GM12878 (cell line): ENCODE measurements at regions not wholly inside any gene's neighbourhood (a gene's known extent, or its start where the extent isn't known, plus 50 kb on each side); places are given as distances from the start of the nearest gene placed in this dataset.

Experiments
- ATAC-seq: fragments of 200-7000 bp; cut with Tn5 transposase; 3 replicates; pipeline ENCODE4 v1.9.1; 2020; ENCODE audit warnings: mild to moderate bottlenecking, moderate library complexity
- BruUV-seq: library from RNA; stranded (reverse); fragments of 400-500 nt; replicated peaks from 2 replicates; lab custom pipeline; 2021; lab: Mats Ljungman, UMichigan
- CTCF ChIA-PET: fragments of 300-600 bp; sonication (Branson Sonifier 250); formaldehyde crosslinking; extraction: SDS; loops from one replicate; lab custom pipeline; 2021; ENCODE audit warnings: inconsistent platforms; lab: Yijun Ruan, JAX
- POLR2A ChIA-PET: fragments of 350-600 bp; formaldehyde crosslinking; extraction: SDS; loops from one replicate; lab custom pipeline; 2021; ENCODE audit warnings: inconsistent platforms; lab: Charles Lee
- RAD21 ChIA-PET: fragments of 300-600 bp; sonication (Branson Sonifier 250); formaldehyde crosslinking; loops from one replicate; lab custom pipeline; 2023; ENCODE audit warnings: antibody characterized with exemption; ENCODE audit not compliant: unreplicated experiment; lab: Charles Lee
- SMC1A ChIA-PET: fragments of 300-600 bp; sonication (Branson Sonifier 250); formaldehyde crosslinking; loops from one replicate; lab custom pipeline; 2023; ENCODE audit not compliant: unreplicated experiment, uncharacterized antibody; lab: Charles Lee
- DNase-seq: peaks from one replicate; pipeline ENCODE4 v3.0.0-alpha.2; 2011; ENCODE audit warnings: low read depth, low spot score
- FAIRE-seq: peaks from 3 replicates; lab custom pipeline; 2011; peaks lifted over from hg19 to GRCh38; lab: Jason Lieb, UNC
- H2AFZ ChIP-seq: 2 replicates; pipeline ENCODE4 v1.6.0; 2011; ENCODE audit warnings: low read depth, low read length, control low read depth; ENCODE audit not compliant: control insufficient read depth
- H3K27ac ChIP-seq: 2 replicates; pipeline ENCODE4 v1.5.1; 2011; ENCODE audit warnings: control low read depth; ENCODE audit not compliant: control insufficient read depth, insufficient read depth
- H3K27me3 ChIP-seq, 2 experiments: replicated peaks in 1 of 2; 2 replicates each; pipeline versions ENCODE4 v1.6.0 to v1.6.1; 2011; ENCODE audit warnings: low read length in 1 of 2; ENCODE audit not compliant: control insufficient read depth in 2 of 2, insufficient read depth in 2 of 2
- H3K36me3 ChIP-seq, 2 experiments: 2 replicates each; pipeline ENCODE4 v1.5.1; 2011; ENCODE audit warnings: low read length in 1 of 2; ENCODE audit not compliant: control insufficient read depth in 2 of 2, insufficient read depth in 2 of 2
- H3K4me1 ChIP-seq: 2 replicates; pipeline ENCODE4 v1.6.1; 2011; ENCODE audit warnings: mild to moderate bottlenecking, low read length, moderate library complexity, mixed read lengths; ENCODE audit not compliant: control insufficient read depth, insufficient read depth
- H3K4me2 ChIP-seq: 2 replicates; pipeline ENCODE4 v1.6.0; 2011; ENCODE audit warnings: control low read depth; ENCODE audit not compliant: control insufficient read depth, insufficient read depth
- H3K4me3 ChIP-seq: fragments of 200-600 bp; sonication (generic); 2 replicates; pipeline ENCODE4 v1.5.1; 2016
- H3K79me2 ChIP-seq: 2 replicates; pipeline ENCODE4 v1.6.0; 2011; ENCODE audit warnings: low read length; ENCODE audit not compliant: control insufficient read depth, insufficient read depth
- H3K9ac ChIP-seq: 2 replicates; pipeline ENCODE4 v1.8.0; 2011; ENCODE audit warnings: low read length, control low read depth, mixed read lengths; ENCODE audit not compliant: control insufficient read depth, insufficient read depth
- H3K9me3 ChIP-seq: replicated peaks from 3 replicates; pipeline ENCODE4 v1.5.1; 2011; ENCODE audit warnings: mild to moderate bottlenecking, low read length; ENCODE audit not compliant: control insufficient read depth, insufficient read depth
- H4K20me1 ChIP-seq: 2 replicates; pipeline ENCODE4 v1.6.0; 2011; ENCODE audit not compliant: control insufficient read depth, insufficient read depth
- BHLHE40 ChIP-seq, 2 experiments: fragments of 450-650 bp in 1 of 2; IDR thresholded peaks; 2 replicates each; pipeline ENCODE4 v1.6.1; 2011 to 2017; ENCODE audit warnings: low read depth in 2 of 2, borderline replicate concordance in 1 of 2, improper control_type of control experiment in 1 of 2, low read length in 1 of 2, mild to moderate bottlenecking in 1 of 2
- ESRRA ChIP-seq: IDR thresholded peaks from 2 replicates; pipeline ENCODE4 v1.6.1; 2012; ENCODE audit warnings: mild to moderate bottlenecking, low read length, improper control_type of control experiment
- FOXM1 ChIP-seq: IDR thresholded peaks from 2 replicates; pipeline ENCODE4 v1.6.1; 2012; ENCODE audit warnings: low read depth, mild to moderate bottlenecking, inconsistent platforms, low read length, moderate library complexity
- IKZF1 ChIP-seq: fragments of 450-650 bp; conservative IDR thresholded peaks from 2 replicates; pipeline ENCODE4 v1.6.1; 2017; ENCODE audit warnings: antibody characterized with exemption, mild to moderate bottlenecking
- IKZF2 ChIP-seq, 2 experiments: fragments of 450-650 bp; IDR thresholded peaks; 2 replicates each; pipeline ENCODE4 v1.6.1; 2017; ENCODE audit warnings: mild to moderate bottlenecking in 2 of 2, moderate library complexity in 2 of 2
- MEF2A ChIP-seq: IDR thresholded peaks from 2 replicates; pipeline ENCODE4 v1.6.1; 2011; ENCODE audit warnings: low read depth, mild to moderate bottlenecking, low read length, moderate library complexity; ENCODE audit not compliant: insufficient read depth
- SPI1 ChIP-seq: IDR thresholded peaks from 2 replicates; pipeline ENCODE4 v1.6.1; 2011; ENCODE audit warnings: low read depth, mild to moderate bottlenecking, low read length, moderate library complexity, borderline replicate concordance; ENCODE audit not compliant: insufficient read depth
- ZBTB11 ChIP-seq: fragments of 450-650 bp; formaldehyde crosslinking; IDR thresholded peaks from 2 replicates; pipeline ENCODE4 v1.5.0; 2022; ENCODE audit warnings: mild to moderate bottlenecking, missing genetic modification characterization
- ZNF622 ChIP-seq: fragments of 450-650 bp; IDR thresholded peaks from 2 replicates; pipeline ENCODE4 v1.6.1; 2017; ENCODE audit warnings: mild to moderate bottlenecking, inconsistent platforms
- WGBS: methylation state at CpG from one replicate; pipeline ENCODE4 v1.1.6; 2016; ENCODE audit warnings: low lambda C conversion rate; ENCODE audit not compliant: insufficient replicate concordance, insufficient coverage; ENCODE audit errors: missing lambda C conversion rate; 5-methylcytosine and 5-hydroxymethylcytosine counted together
- in situ Hi-C: fragments of 300-500 bp; cut with MboI; formaldehyde crosslinking; loops from 9 replicates; pipeline ENCODE4 v1.14.3; 2018; ENCODE audit warnings: mixed read lengths
- intact Hi-C: fragments of 100-400 bp; cut with micrococcal nuclease; formaldehyde crosslinking; loops from one replicate; pipeline ENCODE4 v1.14.2; 2022; ENCODE audit not compliant: unreplicated experiment
- TF ChIP-seq, protein P1 (sequence below): fragments of 450-650 bp; IDR thresholded peaks from 2 replicates; pipeline ENCODE4 v1.6.1; 2016; ENCODE audit warnings: mild to moderate bottlenecking, moderate library complexity, borderline replicate concordance
- TF ChIP-seq, protein P2 (sequence below): fragments of 450-650 bp; IDR thresholded peaks from 2 replicates; pipeline ENCODE4 v1.6.1; 2018; ENCODE audit warnings: mild to moderate bottlenecking, low read depth, moderate library complexity; ENCODE audit not compliant: partially characterized antibody

DNA sequence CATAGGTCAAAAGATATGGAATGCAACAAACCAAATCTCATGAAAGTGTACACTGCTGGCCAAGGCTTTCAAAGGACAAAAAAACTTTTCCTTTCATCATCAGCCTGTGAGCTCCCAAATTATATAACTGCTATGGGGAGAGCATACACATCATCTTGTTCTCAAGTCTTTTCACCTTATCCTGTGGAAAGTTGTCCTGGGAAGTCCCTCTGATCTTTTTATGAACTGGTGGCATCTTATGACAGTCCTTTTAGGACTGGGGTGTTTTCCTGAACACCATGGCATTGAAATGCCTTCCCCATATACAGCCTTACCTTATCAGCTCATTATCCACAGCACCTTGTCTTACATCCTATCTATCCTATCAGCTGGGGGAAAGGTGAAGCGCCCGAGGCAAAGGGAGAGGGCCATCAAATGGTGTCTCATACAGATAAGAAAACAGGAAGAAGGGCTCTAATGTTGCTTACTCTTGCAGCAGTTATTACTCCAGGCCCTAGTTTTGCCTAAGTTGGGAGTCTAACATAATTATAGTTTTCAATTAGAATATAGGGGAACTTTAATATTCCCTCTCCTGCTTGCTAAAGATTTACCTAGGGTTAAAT is 61.5 kb upstream of the GOLIM4 start (continued):
- TF ChIP-seq, protein P1, sequence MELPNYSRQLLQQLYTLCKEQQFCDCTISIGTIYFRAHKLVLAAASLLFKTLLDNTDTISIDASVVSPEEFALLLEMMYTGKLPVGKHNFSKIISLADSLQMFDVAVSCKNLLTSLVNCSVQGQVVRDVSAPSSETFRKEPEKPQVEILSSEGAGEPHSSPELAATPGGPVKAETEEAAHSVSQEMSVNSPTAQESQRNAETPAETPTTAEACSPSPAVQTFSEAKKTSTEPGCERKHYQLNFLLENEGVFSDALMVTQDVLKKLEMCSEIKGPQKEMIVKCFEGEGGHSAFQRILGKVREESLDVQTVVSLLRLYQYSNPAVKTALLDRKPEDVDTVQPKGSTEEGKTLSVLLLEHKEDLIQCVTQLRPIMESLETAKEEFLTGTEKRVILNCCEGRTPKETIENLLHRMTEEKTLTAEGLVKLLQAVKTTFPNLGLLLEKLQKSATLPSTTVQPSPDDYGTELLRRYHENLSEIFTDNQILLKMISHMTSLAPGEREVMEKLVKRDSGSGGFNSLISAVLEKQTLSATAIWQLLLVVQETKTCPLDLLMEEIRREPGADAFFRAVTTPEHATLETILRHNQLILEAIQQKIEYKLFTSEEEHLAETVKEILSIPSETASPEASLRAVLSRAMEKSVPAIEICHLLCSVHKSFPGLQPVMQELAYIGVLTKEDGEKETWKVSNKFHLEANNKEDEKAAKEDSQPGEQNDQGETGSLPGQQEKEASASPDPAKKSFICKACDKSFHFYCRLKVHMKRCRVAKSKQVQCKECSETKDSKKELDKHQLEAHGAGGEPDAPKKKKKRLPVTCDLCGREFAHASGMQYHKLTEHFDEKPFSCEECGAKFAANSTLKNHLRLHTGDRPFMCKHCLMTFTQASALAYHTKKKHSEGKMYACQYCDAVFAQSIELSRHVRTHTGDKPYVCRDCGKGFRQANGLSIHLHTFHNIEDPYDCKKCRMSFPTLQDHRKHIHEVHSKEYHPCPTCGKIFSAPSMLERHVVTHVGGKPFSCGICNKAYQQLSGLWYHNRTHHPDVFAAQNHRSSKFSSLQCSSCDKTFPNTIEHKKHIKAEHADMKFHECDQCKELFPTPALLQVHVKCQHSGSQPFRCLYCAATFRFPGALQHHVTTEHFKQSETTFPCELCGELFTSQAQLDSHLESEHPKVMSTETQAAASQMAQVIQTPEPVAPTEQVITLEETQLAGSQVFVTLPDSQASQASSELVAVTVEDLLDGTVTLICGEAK = no peak
- no peak for TF ChIP-seq ZNF622
- TF ChIP-seq, all 136 proteins: peak for 0

DNA sequence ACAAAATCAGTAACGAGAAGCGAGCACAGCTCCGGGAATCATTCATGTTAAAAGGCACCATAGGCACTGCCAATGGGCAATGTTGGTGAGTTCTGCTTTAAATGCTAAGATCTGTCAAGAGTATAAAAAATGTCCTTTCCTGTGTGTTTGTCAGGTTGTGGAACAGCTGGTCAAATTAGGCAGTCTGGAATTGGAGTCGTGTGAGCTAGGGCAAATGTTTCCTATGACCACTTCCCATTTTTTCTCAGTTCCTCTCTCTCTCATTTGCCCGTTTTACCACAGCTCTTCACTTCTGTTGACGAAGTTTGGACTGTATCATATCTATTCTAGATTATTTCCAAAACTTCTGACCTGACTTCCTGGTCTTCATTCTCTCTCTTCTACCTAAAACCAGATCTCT is 60.8 kb upstream of the GOLIM4 start:
- H2AFZ ChIP-seq = no peak overlapping the region
- no peak overlapping the region for H3K27ac ChIP-seq
- H3K4me1 ChIP-seq = peaks cover 5% of the 10 kb centered on the region; the same call in 1 of the 2 replicates
- H3K9me3 ChIP-seq = no peaks in the 10 kb centered on the region; the same call in 1 of the 3 replicates
- ChIA-PET SMC1A (interaction anchor here (0.5 to 0.9 kb wide), 4 partner anchors 62 to 177 kb away, joined by 3 to 4 read pairs (median 4); no protein-coding TSS in a partner anchor), POLR2A (no interaction called here), RAD21 (no interaction called here), CTCF (interaction anchor here (0.9 to 2.4 kb wide), 4 partner anchors 9 to 111 kb away, joined by 3 to 11 read pairs (median 8); no protein-coding TSS in a partner anchor)
- H3K4me2 ChIP-seq = no peak overlapping the region
- H4K20me1 ChIP-seq = no peaks in the 10 kb centered on the region
- no peaks in the 10 kb centered on the region for H3K27me3 ChIP-seq
- peak; percentile 49 for ATAC-seq
- intact Hi-C loops (no loop called here), in situ Hi-C loops (no loop called here)
- H3K79me2 ChIP-seq = no peaks in the 10 kb centered on the region
- no peak for FAIRE-seq
- no peaks in the 10 kb centered on the region for H3K36me3 ChIP-seq
- WGBS = 56% methylated on average over 6 of the region's 6 CpGs
- no peak for DNase-seq
- no peak overlapping the region for H3K9ac ChIP-seq
- no peak overlapping the region for H3K4me3 ChIP-seq
- no TSS peak for BruUV-seq
- TF ChIP-seq SPI1 (peak; percentile 80), FOXM1 (no peak), IKZF1 (0 out of 2 replicates have a peak, but pooled peaks have one; percentile 26), ESRRA (no peak), MEF2A (no peak), BHLHE40 (IDR thresholded peaks at IDR 0.05; ENCODE audit: borderline replicate concordance in 1 of 2, low read depth in 2 of 2, low read length in 1 of 2) (peak; percentile 11 to 23; a peak in 1 of 4 replicates), ZBTB11 (CRISPR knock-in tag) (no peak), IKZF2 (IDR thresholded peaks at IDR 0.05) (peak in 1 of 2 experiments; percentile 35; a peak in 1 of 4 replicates)
- TF ChIP-seq, protein P2, sequence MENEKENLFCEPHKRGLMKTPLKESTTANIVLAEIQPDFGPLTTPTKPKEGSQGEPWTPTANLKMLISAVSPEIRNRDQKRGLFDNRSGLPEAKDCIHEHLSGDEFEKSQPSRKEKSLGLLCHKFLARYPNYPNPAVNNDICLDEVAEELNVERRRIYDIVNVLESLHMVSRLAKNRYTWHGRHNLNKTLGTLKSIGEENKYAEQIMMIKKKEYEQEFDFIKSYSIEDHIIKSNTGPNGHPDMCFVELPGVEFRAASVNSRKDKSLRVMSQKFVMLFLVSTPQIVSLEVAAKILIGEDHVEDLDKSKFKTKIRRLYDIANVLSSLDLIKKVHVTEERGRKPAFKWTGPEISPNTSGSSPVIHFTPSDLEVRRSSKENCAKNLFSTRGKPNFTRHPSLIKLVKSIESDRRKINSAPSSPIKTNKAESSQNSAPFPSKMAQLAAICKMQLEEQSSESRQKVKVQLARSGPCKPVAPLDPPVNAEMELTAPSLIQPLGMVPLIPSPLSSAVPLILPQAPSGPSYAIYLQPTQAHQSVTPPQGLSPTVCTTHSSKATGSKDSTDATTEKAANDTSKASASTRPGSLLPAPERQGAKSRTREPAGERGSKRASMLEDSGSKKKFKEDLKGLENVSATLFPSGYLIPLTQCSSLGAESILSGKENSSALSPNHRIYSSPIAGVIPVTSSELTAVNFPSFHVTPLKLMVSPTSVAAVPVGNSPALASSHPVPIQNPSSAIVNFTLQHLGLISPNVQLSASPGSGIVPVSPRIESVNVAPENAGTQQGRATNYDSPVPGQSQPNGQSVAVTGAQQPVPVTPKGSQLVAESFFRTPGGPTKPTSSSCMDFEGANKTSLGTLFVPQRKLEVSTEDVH = no peak
